SK-N-SH treated with all-trans-retinoic acid at 6 μM for 48 hours (cell line): ENCODE measurements at regions not wholly inside any gene's neighbourhood (a gene's known extent, or its start where the extent isn't known, plus 50 kb on each side); places are given as distances from the start of the nearest gene placed in this dataset.

Experiments used
- ATAC-seq: fragments of 200-7000 bp; cut with Tn5 transposase; 3 replicates; pipeline ENCODE4 v1.9.1; 2020; ENCODE audit warnings: mild to moderate bottlenecking, moderate library complexity
- ARNTL ChIP-seq: fragments of 450-650 bp; formaldehyde crosslinking; IDR thresholded peaks from 2 replicates; pipeline ENCODE4 v1.5.0; 2020; ENCODE audit warnings: low read depth, mild to moderate bottlenecking, moderate library complexity, borderline replicate concordance
- CREB5 ChIP-seq: fragments of 250-450 bp; sonication (Bioruptor Pico); IDR thresholded peaks from 2 replicates; pipeline ENCODE4 v1.5.1; 2020; ENCODE audit warnings: low read depth, mild to moderate bottlenecking, moderate library complexity
- CSDC2 ChIP-seq: fragments of 250-450 bp; sonication (Bioruptor Pico); IDR thresholded peaks from 2 replicates; pipeline ENCODE4 v1.5.0; 2020; ENCODE audit warnings: mild to moderate bottlenecking, moderate library complexity
- ESRRG ChIP-seq: fragments of 250-450 bp; sonication (Bioruptor Pico); IDR thresholded peaks from 2 replicates; pipeline ENCODE4 v1.6.1; 2021; ENCODE audit warnings: mild to moderate bottlenecking
- GLIS3 ChIP-seq: fragments of 250-450 bp; sonication (Bioruptor Pico); IDR thresholded peaks from 2 replicates; pipeline ENCODE4 v1.5.0; 2020; ENCODE audit warnings: mild to moderate bottlenecking, moderate library complexity
- ISL1 ChIP-seq: fragments of 250-450 bp; sonication (Bioruptor Pico); IDR thresholded peaks from 2 replicates; pipeline ENCODE4 v2.1.2; 2022; ENCODE audit warnings: mild to moderate bottlenecking, moderate library complexity
- OSR1 ChIP-seq: fragments of 250-450 bp; sonication (Bioruptor Pico); IDR thresholded peaks from 2 replicates; pipeline ENCODE4 v1.8.0; 2022; ENCODE audit warnings: moderate library complexity, mild to moderate bottlenecking, inconsistent platforms
- PPARA ChIP-seq: fragments of 250-450 bp; sonication (Bioruptor Pico); IDR thresholded peaks from 2 replicates; pipeline ENCODE4 v1.5.0; 2020; ENCODE audit warnings: mild to moderate bottlenecking, borderline replicate concordance
- RARB ChIP-seq: fragments of 250-450 bp; sonication (Bioruptor Pico); IDR thresholded peaks from 2 replicates; pipeline ENCODE4 v1.8.0; 2021; ENCODE audit warnings: mild to moderate bottlenecking, moderate library complexity
- SNAI2 ChIP-seq: fragments of 250-450 bp; sonication (Bioruptor Pico); IDR thresholded peaks from 2 replicates; pipeline ENCODE4 v1.5.0; 2020; ENCODE audit warnings: mild to moderate bottlenecking, moderate library complexity
- TCF4 ChIP-seq: fragments of 250-450 bp; sonication (Bioruptor Pico); IDR thresholded peaks from 2 replicates; pipeline ENCODE4 v1.8.0; 2021; ENCODE audit warnings: mild to moderate bottlenecking, moderate library complexity, borderline replicate concordance
- TOX ChIP-seq: fragments of 250-450 bp; sonication (Bioruptor Pico); IDR thresholded peaks from 2 replicates; pipeline ENCODE4 v1.8.0; 2021; ENCODE audit warnings: mild to moderate bottlenecking, moderate library complexity, borderline replicate concordance
- ZC3H10 ChIP-seq: fragments of 250-450 bp; sonication (Bioruptor Pico); IDR thresholded peaks from 2 replicates; pipeline ENCODE4 v1.5.1; 2021; ENCODE audit warnings: mild to moderate bottlenecking, moderate library complexity
- ZFP3 ChIP-seq: fragments of 250-450 bp; sonication (Bioruptor Pico); IDR thresholded peaks from 2 replicates; pipeline ENCODE4 v1.5.0; 2020; ENCODE audit warnings: mild to moderate bottlenecking, moderate library complexity
- ZFP30 ChIP-seq: fragments of 450-650 bp; formaldehyde crosslinking; IDR thresholded peaks from 2 replicates; pipeline ENCODE4 v1.5.0; 2022; ENCODE audit warnings: mild to moderate bottlenecking, moderate library complexity
- ZNF565 ChIP-seq: fragments of 450-650 bp; formaldehyde crosslinking; conservative IDR thresholded peaks from 2 replicates; pipeline ENCODE4 v1.5.0; 2020; ENCODE audit warnings: low read depth, mild to moderate bottlenecking, moderate library complexity
- ZNF70 ChIP-seq: fragments of 450-650 bp; formaldehyde crosslinking; IDR thresholded peaks from 2 replicates; pipeline ENCODE4 v1.5.0; 2020; ENCODE audit warnings: mild to moderate bottlenecking, moderate library complexity
- ZNF8 ChIP-seq: fragments of 450-650 bp; formaldehyde crosslinking; IDR thresholded peaks from 2 replicates; pipeline ENCODE4 v1.5.0; 2020; ENCODE audit warnings: mild to moderate bottlenecking, moderate library complexity
- TF ChIP-seq, protein P1 (sequence below): fragments of 250-450 bp; sonication (Bioruptor Pico); IDR thresholded peaks from 2 replicates; pipeline ENCODE4 v1.8.0; 2020; ENCODE audit warnings: mild to moderate bottlenecking, moderate library complexity, borderline replicate concordance
- TF ChIP-seq, protein P2 (sequence below): fragments of 250-450 bp; sonication (Bioruptor Pico); IDR thresholded peaks from 2 replicates; pipeline ENCODE4 v1.5.1; 2021; ENCODE audit warnings: mild to moderate bottlenecking, moderate library complexity
- TF ChIP-seq, protein P3 (sequence below): fragments of 250-450 bp; sonication (Bioruptor Pico); IDR thresholded peaks from 2 replicates; pipeline ENCODE4 v1.8.0; 2021; ENCODE audit warnings: low read depth, mild to moderate bottlenecking, moderate library complexity, borderline replicate concordance

- no peak for ATAC-seq
- TF ChIP-seq, protein P1, sequence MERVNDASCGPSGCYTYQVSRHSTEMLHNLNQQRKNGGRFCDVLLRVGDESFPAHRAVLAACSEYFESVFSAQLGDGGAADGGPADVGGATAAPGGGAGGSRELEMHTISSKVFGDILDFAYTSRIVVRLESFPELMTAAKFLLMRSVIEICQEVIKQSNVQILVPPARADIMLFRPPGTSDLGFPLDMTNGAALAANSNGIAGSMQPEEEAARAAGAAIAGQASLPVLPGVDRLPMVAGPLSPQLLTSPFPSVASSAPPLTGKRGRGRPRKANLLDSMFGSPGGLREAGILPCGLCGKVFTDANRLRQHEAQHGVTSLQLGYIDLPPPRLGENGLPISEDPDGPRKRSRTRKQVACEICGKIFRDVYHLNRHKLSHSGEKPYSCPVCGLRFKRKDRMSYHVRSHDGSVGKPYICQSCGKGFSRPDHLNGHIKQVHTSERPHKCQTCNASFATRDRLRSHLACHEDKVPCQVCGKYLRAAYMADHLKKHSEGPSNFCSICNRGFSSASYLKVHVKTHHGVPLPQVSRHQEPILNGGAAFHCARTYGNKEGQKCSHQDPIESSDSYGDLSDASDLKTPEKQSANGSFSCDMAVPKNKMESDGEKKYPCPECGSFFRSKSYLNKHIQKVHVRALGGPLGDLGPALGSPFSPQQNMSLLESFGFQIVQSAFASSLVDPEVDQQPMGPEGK: no peak
Observed at GRCh38 chr7:369476-370258, 79.7 kb downstream of the FOXL3 start.

DNA sequence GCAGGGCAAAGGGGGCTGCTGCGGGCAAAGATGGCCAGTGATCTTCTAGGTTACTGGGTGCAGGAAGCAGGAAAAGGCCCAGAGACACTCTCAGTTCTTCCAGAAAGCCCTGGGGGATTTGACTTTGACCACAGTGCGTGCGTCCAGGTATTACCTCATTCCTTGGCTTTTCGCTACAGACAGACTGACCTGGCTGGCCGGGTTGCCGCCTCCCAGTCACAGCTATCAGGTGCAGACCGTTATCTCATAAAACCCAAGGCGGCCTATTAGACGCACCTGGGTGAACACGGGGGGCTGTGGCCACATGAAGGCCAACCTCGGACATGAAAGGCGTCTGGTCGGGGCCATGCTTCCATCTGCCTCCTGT lies 80.3 kb downstream of the FOXL3 start:
- TF ChIP-seq OSR1 (CRISPR knock-in tag) (no peak), CREB5 (CRISPR knock-in tag) (no peak), ZNF8 (CRISPR knock-in tag) (no peak), TCF4 (no peak), RARB (CRISPR knock-in tag) (no peak), ZNF565 (CRISPR knock-in tag) (no peak), TOX (no peak), SNAI2 (CRISPR knock-in tag) (no peak), ARNTL (CRISPR knock-in tag) (no peak)
- TF ChIP-seq, protein P1: no peak
- TF ChIP-seq, protein P2, sequence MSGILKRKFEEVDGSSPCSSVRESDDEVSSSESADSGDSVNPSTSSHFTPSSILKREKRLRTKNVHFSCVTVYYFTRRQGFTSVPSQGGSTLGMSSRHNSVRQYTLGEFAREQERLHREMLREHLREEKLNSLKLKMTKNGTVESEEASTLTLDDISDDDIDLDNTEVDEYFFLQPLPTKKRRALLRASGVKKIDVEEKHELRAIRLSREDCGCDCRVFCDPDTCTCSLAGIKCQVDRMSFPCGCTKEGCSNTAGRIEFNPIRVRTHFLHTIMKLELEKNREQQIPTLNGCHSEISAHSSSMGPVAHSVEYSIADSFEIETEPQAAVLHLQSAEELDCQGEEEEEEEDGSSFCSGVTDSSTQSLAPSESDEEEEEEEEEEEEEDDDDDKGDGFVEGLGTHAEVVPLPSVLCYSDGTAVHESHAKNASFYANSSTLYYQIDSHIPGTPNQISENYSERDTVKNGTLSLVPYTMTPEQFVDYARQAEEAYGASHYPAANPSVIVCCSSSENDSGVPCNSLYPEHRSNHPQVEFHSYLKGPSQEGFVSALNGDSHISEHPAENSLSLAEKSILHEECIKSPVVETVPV: no peak
- no peak for ATAC-seq

GRCh38 chr7:370775-371118 lies 80.8 kb downstream of the FOXL3 start:
- TF ChIP-seq, protein P2: no peak
- TF ChIP-seq GLIS3 (CRISPR knock-in tag) (no peak), TCF4 (no peak), ISL1 (CRISPR knock-in tag) (no peak), PPARA (no peak), ESRRG (no peak), ZNF8 (CRISPR knock-in tag) (no peak), ARNTL (CRISPR knock-in tag) (no peak), TOX (no peak), CREB5 (CRISPR knock-in tag) (no peak), CSDC2 (CRISPR knock-in tag) (no peak), ZNF70 (no peak), ZFP30 (CRISPR knock-in tag) (no peak), SNAI2 (CRISPR knock-in tag) (no peak), OSR1 (CRISPR knock-in tag) (no peak), ZFP3 (no peak), RARB (CRISPR knock-in tag) (no peak), ZC3H10 (CRISPR knock-in tag) (no peak)
- TF ChIP-seq, protein P1: no peak
- TF ChIP-seq, protein P3, sequence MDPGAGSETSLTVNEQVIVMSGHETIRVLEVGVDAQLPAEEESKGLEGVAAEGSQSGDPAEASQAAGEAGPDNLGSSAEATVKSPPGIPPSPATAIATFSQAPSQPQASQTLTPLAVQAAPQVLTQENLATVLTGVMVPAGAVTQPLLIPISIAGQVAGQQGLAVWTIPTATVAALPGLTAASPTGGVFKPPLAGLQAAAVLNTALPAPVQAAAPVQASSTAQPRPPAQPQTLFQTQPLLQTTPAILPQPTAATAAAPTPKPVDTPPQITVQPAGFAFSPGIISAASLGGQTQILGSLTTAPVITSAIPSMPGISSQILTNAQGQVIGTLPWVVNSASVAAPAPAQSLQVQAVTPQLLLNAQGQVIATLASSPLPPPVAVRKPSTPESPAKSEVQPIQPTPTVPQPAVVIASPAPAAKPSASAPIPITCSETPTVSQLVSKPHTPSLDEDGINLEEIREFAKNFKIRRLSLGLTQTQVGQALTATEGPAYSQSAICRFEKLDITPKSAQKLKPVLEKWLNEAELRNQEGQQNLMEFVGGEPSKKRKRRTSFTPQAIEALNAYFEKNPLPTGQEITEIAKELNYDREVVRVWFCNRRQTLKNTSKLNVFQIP: no peak
- no peak for ATAC-seq
